GM19397 (cell line): ENCODE measurements at regions not wholly inside any gene's neighbourhood (a gene's known extent, or its start where the extent isn't known, plus 50 kb on each side); places are given as distances from the start of the nearest gene placed in this dataset.

ENCODE experiments used
- ATAC-seq: cut with Tn5 transposase; IDR thresholded peaks from one replicate; pipeline ENCODE4 v1.9.1; 2021; ENCODE audit warnings: mild to moderate bottlenecking, moderate library complexity; ENCODE audit not compliant: unreplicated experiment

GRCh38 chr1:98386675-98387440 is 274.7 kb upstream of the SNX7 start:
- no peak for ATAC-seq

GRCh38 chr1:98385652-98386051 is 275.9 kb upstream of the SNX7 start:
- ATAC-seq: no peak

- ATAC-seq: no peak
These were observed 276.9 kb upstream of the SNX7 start for GRCh38 chr1:98384461-98385141.

- no peak for ATAC-seq
These were observed 278.4 kb upstream of the SNX7 start for GRCh38 chr1:98382986-98383740.

DNA sequence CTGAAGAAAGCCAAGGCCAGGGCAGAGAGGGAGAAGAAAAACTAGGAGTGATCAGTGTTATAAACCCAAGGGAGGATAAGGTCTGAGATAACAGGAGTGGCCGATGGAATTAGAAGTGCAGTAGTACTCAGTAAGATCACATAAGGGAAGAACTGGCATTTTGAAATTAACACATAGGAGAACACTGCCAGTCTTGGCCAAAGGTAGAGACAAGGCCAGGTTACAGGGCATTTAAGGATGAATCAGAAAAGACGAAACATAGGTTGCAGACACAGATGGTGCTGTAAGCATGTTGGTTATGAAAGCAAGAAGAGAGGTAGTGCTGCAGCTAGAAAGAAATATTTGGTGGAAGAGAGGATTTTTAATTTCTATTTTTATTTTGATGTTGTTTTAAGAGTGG is 278.9 kb upstream of the SNX7 start:
- no peak for ATAC-seq

DNA sequence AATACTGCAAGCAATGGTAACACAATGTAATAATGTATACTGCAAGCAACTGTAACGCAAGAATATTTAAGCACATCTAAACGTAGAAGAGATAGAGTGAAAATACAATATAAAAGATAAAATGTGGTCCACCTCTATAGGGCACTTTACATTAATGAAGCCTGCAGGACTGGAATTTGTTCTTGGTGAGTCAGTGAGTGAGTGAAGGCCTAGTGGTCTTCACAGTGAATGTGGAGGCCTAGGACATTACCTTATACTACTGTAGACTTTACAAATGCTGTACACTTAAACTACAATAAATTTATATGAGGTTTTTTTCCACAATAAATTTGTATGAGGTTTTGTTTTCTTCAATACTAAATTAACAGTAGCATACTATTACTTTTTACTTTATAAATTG is 287.4 kb upstream of the SNX7 start:
- no peak for ATAC-seq

DNA sequence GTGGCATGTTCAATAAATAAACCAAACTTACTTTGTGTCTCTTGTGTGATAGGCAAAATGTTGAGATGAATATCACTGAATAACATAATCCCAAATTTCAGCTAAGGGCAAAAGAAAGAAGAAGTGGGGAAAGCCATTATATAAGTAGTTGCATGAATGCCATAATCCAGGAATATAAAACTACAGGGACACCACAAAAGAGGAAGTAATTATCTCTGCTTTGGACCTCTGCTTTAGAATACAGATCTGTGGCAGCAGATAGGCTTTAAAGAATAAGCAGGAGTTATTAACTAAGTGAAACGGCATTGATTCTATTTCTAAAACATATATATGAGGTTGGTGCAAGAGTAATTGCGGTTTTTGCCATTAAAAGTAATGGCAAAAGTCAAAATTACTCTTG is 288.5 kb upstream of the SNX7 start:
- ATAC-seq: no peak

GRCh38 chr1:98371764-98372163 is 289.8 kb upstream of the SNX7 start:
- no peak for ATAC-seq

DNA sequence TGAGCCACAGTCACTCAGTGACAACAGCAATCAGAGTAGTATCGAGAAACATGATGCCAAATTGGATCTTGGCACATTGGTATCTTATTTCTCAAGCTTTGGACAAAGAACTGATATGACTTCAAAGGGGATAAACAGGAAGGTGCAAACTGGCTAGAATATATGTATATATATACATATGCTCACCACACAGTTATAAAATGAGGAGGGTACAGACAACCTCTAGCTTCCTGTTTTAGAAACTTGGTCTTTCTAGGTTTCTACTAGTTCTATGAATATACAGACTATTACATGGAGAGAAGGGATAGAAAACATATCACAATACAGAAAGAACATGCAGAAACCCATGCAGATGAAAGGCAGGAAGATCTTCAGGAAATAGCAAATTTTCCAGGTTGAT is 292.1 kb upstream of the SNX7 start:
- no peak for ATAC-seq

GRCh38 chr1:98368995-98369394 is 292.5 kb upstream of the SNX7 start:
- ATAC-seq: no peak

- ATAC-seq: no peak
These were observed 294.1 kb upstream of the SNX7 start for GRCh38 chr1:98367426-98367825.

DNA sequence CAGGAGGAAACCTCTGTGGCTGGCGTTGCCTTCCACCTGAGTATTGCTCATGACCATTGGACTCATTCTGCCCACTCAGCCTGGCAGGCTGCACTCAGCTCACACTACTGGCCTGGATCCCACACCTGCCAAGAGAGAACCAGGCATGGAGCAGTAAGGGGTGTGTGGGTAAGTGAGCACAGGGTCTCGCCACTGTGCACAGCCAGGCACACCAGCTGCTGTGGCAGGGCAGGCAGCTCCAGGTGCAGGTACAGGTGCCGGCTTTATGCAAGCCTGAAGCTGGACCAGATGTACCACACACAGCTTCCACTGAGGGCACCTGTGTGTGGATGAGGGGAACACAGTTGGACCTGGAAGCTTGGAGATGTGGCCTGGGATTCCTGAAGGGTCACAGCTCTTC is 295.2 kb upstream of the SNX7 start:
- no peak for ATAC-seq

DNA sequence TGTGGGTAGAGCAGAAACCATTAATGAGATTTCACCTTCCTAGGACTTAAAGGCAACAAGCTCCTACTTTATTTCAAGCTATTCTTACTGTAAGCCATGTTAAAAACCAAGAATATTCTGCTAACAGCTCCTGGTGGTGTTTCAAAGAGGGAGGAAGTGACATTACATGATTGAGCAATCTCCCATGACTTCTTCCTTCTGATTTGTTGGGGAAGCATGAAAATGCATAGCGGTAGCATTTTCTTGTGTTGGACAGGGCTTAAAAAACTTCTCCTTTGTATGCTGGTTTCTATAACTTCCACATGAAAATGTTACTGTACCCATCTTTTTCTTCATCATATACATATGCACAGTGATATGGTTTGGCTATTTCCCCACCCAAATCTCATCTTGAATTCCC is 297.0 kb upstream of the SNX7 start:
- ATAC-seq: no peak

- ATAC-seq: no peak
These were observed 300.7 kb upstream of the SNX7 start for GRCh38 chr1:98360864-98361263.

DNA sequence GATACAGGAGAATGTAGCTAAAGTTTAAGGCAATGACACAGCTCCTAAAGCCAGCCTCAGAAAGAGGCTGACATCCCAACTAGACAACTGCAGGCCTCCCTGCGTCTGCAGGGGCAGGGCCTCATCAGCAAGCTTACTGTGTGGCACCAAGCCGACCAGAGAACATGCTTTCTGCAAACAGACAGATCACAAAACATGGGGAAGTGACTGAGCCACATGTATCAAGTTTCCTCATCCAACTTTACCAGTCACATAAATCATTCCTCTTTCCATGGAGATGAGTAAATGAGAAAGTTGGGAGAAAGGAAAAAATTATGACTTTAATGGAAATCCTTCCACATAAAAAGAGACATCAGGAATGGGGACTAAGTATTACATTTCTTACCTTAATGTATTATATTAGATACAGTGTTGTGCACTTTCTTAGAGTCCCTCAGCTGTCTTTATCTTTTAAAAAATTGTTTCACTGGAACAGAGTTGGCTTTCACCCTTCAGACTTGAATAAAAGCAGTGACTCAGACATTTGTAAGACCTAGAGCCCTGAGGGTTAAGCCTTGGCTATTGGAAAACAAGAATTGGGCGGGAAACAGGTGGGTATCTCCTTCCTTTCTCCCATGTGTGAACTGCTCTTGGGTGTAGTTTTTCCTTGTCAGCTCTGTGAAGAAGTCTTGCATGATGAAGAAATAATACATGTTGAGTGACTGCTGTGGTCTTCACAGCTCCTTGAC is 305.7 kb upstream of the SNX7 start:
- no peak for ATAC-seq

DNA sequence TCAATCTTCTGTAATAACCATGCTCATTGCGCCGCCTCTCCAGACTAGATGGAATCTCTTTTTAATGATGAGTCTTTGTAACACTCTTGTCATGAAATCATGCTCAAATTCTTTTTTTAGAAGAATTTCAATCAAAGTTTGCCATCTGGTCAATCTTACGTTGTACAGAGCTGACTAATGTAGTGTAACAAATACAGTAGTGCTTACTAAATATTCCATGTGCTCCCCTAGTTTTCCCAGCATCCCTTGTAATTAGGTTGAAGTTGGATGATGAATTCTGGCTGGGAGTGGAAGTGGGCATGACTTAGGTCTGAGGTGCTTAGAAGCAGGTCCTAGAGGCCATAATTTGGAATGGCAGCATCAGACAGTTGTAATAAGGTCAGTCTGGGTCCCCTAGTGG is 309.1 kb upstream of the SNX7 start:
- no peak for ATAC-seq

DNA sequence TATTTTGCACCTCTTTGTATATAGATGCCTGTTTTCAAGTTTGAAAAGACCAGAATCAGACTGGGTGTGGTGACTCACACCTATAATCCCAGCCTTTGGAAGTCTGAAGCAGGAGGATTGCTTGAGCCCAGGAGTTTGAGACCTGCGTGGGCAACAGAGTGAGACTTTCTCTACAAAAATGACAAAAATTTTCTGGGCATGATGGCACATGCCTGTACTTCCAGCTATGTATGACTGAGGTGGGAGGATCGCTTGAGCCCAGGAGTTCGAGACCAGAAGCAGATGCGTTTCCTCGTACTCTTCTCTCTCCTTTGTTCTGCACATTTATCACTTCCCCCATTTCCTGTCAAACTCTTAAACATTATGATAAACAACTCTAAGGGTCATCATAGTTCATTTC is 310.0 kb upstream of the SNX7 start:
- no peak for ATAC-seq

DNA sequence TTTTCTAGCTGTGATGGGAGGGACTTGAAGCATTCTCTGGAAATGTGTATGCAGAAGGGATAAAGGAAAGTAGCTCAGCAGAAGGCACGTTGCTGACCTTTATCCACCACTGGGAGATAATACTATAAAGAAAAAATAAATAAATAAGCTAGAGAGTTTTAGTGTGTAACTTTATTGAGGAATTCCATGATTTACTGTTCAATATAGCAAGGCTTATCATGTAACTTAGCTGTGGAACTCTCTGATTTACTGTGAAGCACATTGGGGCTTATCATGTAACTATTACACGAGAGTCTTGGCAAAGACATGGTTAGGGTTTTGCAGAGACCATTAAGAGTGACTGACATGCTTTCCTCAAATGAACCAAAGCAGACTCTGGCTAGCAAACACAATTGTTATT is 316.1 kb upstream of the SNX7 start:
- ATAC-seq: no peak

- ATAC-seq: no peak
These were observed 316.8 kb upstream of the SNX7 start for GRCh38 chr1:98344731-98345130.

DNA sequence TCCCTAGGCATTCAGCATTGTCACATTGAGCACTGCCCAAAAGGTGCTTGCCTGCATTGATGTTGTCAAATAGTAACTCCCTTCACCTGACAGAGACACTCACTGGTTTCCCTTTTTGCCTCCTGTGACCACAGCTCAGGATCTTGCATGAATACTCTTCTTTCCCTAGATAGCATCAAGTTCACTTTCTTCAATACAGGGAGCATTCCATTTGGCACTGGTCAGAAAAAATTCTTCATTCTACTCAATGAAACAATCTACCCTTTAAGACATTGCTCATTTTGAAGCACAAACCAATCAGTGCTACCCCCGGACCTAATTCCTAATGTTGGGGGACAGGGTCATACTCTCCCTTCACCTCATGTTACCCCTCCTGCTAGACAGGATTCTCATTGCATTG is 319.0 kb upstream of the SNX7 start:
- ATAC-seq: no peak

GRCh38 chr1:98340511-98340910 is 321.0 kb upstream of the SNX7 start:
- ATAC-seq: no peak
